ENCODE measurements at regions not wholly inside any gene's neighbourhood (a gene's known extent, or its start where the extent isn't known, plus 50 kb on each side); places are given as distances from the start of the nearest gene placed in this dataset.

GRCh38 chr13:103436057-103436654 lies 369.9 kb upstream of the SLC10A2 start:
- no peaks in the 10 kb centered on the region for H3K36me3 ChIP-seq (ENCODE audit: insufficient read depth, low read length)
- no peak overlapping the region for H3K4me3 ChIP-seq (ENCODE audit: low read length)
- H3K9me2 ChIP-seq (replicated peaks; ENCODE audit: insufficient read depth, low read length): no peaks in the 10 kb centered on the region; the same call in 1 of the 2 replicates
- no peak overlapping the region for H3K4me2 ChIP-seq (ENCODE audit: low read depth, low read length, poor library complexity, severe bottlenecking)
- no peak overlapping the region for H3K9ac ChIP-seq (ENCODE audit: low read length)
- no peaks in the 10 kb centered on the region for H4K20me1 ChIP-seq (ENCODE audit: insufficient read depth, low read depth, low read length)
- H3K27me3 ChIP-seq (ENCODE audit: low read length): no peaks in the 10 kb centered on the region
- no peak overlapping the region for H2AFZ ChIP-seq (ENCODE audit: low read length)
- peaks cover 3% of the 10 kb centered on the region for H3K9me3 ChIP-seq (ENCODE audit: low read length)
- H3K4me1 ChIP-seq (ENCODE audit: low read length): no peaks in the 10 kb centered on the region
- no peaks in the 10 kb centered on the region for H3K79me2 ChIP-seq (ENCODE audit: low read length)
- DNase-seq: no peak
- no peak overlapping the region for H3K27ac ChIP-seq (ENCODE audit: low read length)

- H2AFZ ChIP-seq (ENCODE audit: low read length): no peak overlapping the region
- H3K27me3 ChIP-seq (ENCODE audit: low read length): no peaks in the 10 kb centered on the region
- no peaks in the 10 kb centered on the region for H4K20me1 ChIP-seq (ENCODE audit: insufficient read depth, low read depth, low read length)
- no peaks in the 10 kb centered on the region for H3K36me3 ChIP-seq (ENCODE audit: insufficient read depth, low read length)
- no peak overlapping the region for H3K9ac ChIP-seq (ENCODE audit: low read length)
- no peaks in the 10 kb centered on the region for H3K79me2 ChIP-seq (ENCODE audit: low read length)
- no peaks in the 10 kb centered on the region; the same call in 1 of the 2 replicates for H3K9me2 ChIP-seq (replicated peaks; ENCODE audit: insufficient read depth, low read length)
- no peaks in the 10 kb centered on the region for H3K4me1 ChIP-seq (ENCODE audit: low read length)
- no peak overlapping the region for H3K4me2 ChIP-seq (ENCODE audit: low read depth, low read length, poor library complexity, severe bottlenecking)
- no peak for DNase-seq
- no peak overlapping the region for H3K27ac ChIP-seq (ENCODE audit: low read length)
- no peak overlapping the region for H3K4me3 ChIP-seq (ENCODE audit: low read length)
- peaks cover 13% of the 10 kb centered on the region for H3K9me3 ChIP-seq (ENCODE audit: low read length)
Measured at GRCh38 chr13:103431856-103432255, 365.6 kb upstream of the SLC10A2 start.

GRCh38 chr13:103430368-103430767 lies 364.2 kb upstream of the SLC10A2 start:
- H3K4me2 ChIP-seq (ENCODE audit: low read depth, low read length, poor library complexity, severe bottlenecking): no peak overlapping the region
- H4K20me1 ChIP-seq (ENCODE audit: insufficient read depth, low read depth, low read length): no peaks in the 10 kb centered on the region
- H3K27ac ChIP-seq (ENCODE audit: low read length): no peak overlapping the region
- H3K9me2 ChIP-seq (replicated peaks; ENCODE audit: insufficient read depth, low read length): no peaks in the 10 kb centered on the region; the same call in 1 of the 2 replicates
- no peak overlapping the region for H2AFZ ChIP-seq (ENCODE audit: low read length)
- H3K4me1 ChIP-seq (ENCODE audit: low read length): no peaks in the 10 kb centered on the region
- no peak overlapping the region for H3K4me3 ChIP-seq (ENCODE audit: low read length)
- no peaks in the 10 kb centered on the region for H3K36me3 ChIP-seq (ENCODE audit: insufficient read depth, low read length)
- H3K9me3 ChIP-seq (ENCODE audit: low read length): peaks cover 13% of the 10 kb centered on the region
- no peaks in the 10 kb centered on the region for H3K27me3 ChIP-seq (ENCODE audit: low read length)
- no peak for DNase-seq
- H3K9ac ChIP-seq (ENCODE audit: low read length): no peak overlapping the region
- H3K79me2 ChIP-seq (ENCODE audit: low read length): no peaks in the 10 kb centered on the region

GRCh38 chr13:103410002-103410401 lies 343.8 kb upstream of the SLC10A2 start:
- DNase-seq: no peak
- Histone ChIP-seq H3K4me3 (ENCODE audit: low read length) (no peak overlapping the region), H3K9me2 (replicated peaks; ENCODE audit: insufficient read depth, low read length) (no peaks in the 10 kb centered on the region), H3K36me3 (ENCODE audit: insufficient read depth, low read length) (no peaks in the 10 kb centered on the region), H2AFZ (ENCODE audit: low read length) (no peak overlapping the region), H3K79me2 (ENCODE audit: low read length) (no peaks in the 10 kb centered on the region), H3K9me3 (ENCODE audit: low read length) (peaks cover 9% of the 10 kb centered on the region), H3K27me3 (ENCODE audit: low read length) (no peaks in the 10 kb centered on the region), H3K4me2 (ENCODE audit: low read depth, low read length, poor library complexity, severe bottlenecking) (no peak overlapping the region), H3K4me1 (ENCODE audit: low read length) (no peaks in the 10 kb centered on the region), H3K9ac (ENCODE audit: low read length) (no peak overlapping the region), H3K27ac (ENCODE audit: low read length) (no peak overlapping the region), H4K20me1 (ENCODE audit: insufficient read depth, low read depth, low read length) (no peaks in the 10 kb centered on the region)

GRCh38 chr13:103406967-103407366 lies 340.8 kb upstream of the SLC10A2 start:
- H3K9me3 ChIP-seq (ENCODE audit: low read length): peaks cover 2% of the 10 kb centered on the region
- H3K9me2 ChIP-seq (replicated peaks; ENCODE audit: insufficient read depth, low read length): no peaks in the 10 kb centered on the region
- H3K27ac ChIP-seq (ENCODE audit: low read length): no peak overlapping the region
- H3K9ac ChIP-seq (ENCODE audit: low read length): no peak overlapping the region
- no peaks in the 10 kb centered on the region for H3K4me1 ChIP-seq (ENCODE audit: low read length)
- no peaks in the 10 kb centered on the region for H3K79me2 ChIP-seq (ENCODE audit: low read length)
- H3K4me2 ChIP-seq (ENCODE audit: low read depth, low read length, poor library complexity, severe bottlenecking): no peak overlapping the region
- H2AFZ ChIP-seq (ENCODE audit: low read length): no peak overlapping the region
- H4K20me1 ChIP-seq (ENCODE audit: insufficient read depth, low read depth, low read length): no peaks in the 10 kb centered on the region
- no peak overlapping the region for H3K4me3 ChIP-seq (ENCODE audit: low read length)
- H3K27me3 ChIP-seq (ENCODE audit: low read length): no peaks in the 10 kb centered on the region
- no peaks in the 10 kb centered on the region for H3K36me3 ChIP-seq (ENCODE audit: insufficient read depth, low read length)
- no peak for DNase-seq

GRCh38 chr13:103405297-103405696 lies 339.1 kb upstream of the SLC10A2 start:
- Histone ChIP-seq H3K27me3 (ENCODE audit: low read length) (no peaks in the 10 kb centered on the region), H3K9me3 (ENCODE audit: low read length) (no peaks in the 10 kb centered on the region), H3K4me3 (ENCODE audit: low read length) (no peak overlapping the region), H3K4me1 (ENCODE audit: low read length) (no peaks in the 10 kb centered on the region), H2AFZ (ENCODE audit: low read length) (no peak overlapping the region), H3K36me3 (ENCODE audit: insufficient read depth, low read length) (no peaks in the 10 kb centered on the region), H3K79me2 (ENCODE audit: low read length) (no peaks in the 10 kb centered on the region), H3K27ac (ENCODE audit: low read length) (no peak overlapping the region), H3K4me2 (ENCODE audit: low read depth, low read length, poor library complexity, severe bottlenecking) (no peak overlapping the region), H3K9me2 (replicated peaks; ENCODE audit: insufficient read depth, low read length) (no peaks in the 10 kb centered on the region), H4K20me1 (ENCODE audit: insufficient read depth, low read depth, low read length) (no peaks in the 10 kb centered on the region), H3K9ac (ENCODE audit: low read length) (no peak overlapping the region)
- DNase-seq: no peak

- Histone ChIP-seq H3K36me3 (ENCODE audit: insufficient read depth, low read length) (no peaks in the 10 kb centered on the region), H3K9me2 (replicated peaks; ENCODE audit: insufficient read depth, low read length) (no peaks in the 10 kb centered on the region), H3K79me2 (ENCODE audit: low read length) (no peaks in the 10 kb centered on the region), H4K20me1 (ENCODE audit: insufficient read depth, low read depth, low read length) (no peaks in the 10 kb centered on the region), H3K27ac (ENCODE audit: low read length) (no peak overlapping the region), H3K9ac (ENCODE audit: low read length) (no peak overlapping the region), H2AFZ (ENCODE audit: low read length) (no peak overlapping the region), H3K4me2 (ENCODE audit: low read depth, low read length, poor library complexity, severe bottlenecking) (no peak overlapping the region), H3K27me3 (ENCODE audit: low read length) (no peaks in the 10 kb centered on the region), H3K9me3 (ENCODE audit: low read length) (0 out of 2 replicates have a peak, but pooled peaks cover 2% of the 10 kb centered on the region), H3K4me3 (ENCODE audit: low read length) (no peak overlapping the region), H3K4me1 (ENCODE audit: low read length) (no peaks in the 10 kb centered on the region)
- no peak for DNase-seq
Measured at GRCh38 chr13:103403814-103404213, 337.6 kb upstream of the SLC10A2 start.

GRCh38 chr13:103403148-103403740 lies 337.0 kb upstream of the SLC10A2 start:
- Histone ChIP-seq H3K4me2 (ENCODE audit: low read depth, low read length, poor library complexity, severe bottlenecking) (no peak overlapping the region), H3K36me3 (ENCODE audit: insufficient read depth, low read length) (no peaks in the 10 kb centered on the region; the same call in 1 of the 2 replicates), H3K27ac (ENCODE audit: low read length) (no peak overlapping the region), H3K79me2 (ENCODE audit: low read length) (no peaks in the 10 kb centered on the region), H3K4me1 (ENCODE audit: low read length) (no peaks in the 10 kb centered on the region), H3K9me2 (replicated peaks; ENCODE audit: insufficient read depth, low read length) (no peaks in the 10 kb centered on the region), H3K9ac (ENCODE audit: low read length) (no peak overlapping the region), H3K27me3 (ENCODE audit: low read length) (no peaks in the 10 kb centered on the region), H3K9me3 (ENCODE audit: low read length) (0 out of 2 replicates have a peak, but pooled peaks cover 2% of the 10 kb centered on the region), H2AFZ (ENCODE audit: low read length) (no peak overlapping the region), H4K20me1 (ENCODE audit: insufficient read depth, low read depth, low read length) (no peaks in the 10 kb centered on the region), H3K4me3 (ENCODE audit: low read length) (no peak overlapping the region)
- DNase-seq: no peak
